ENCODE measurements at regions not wholly inside any gene's neighbourhood (a gene's known extent, or its start where the extent isn't known, plus 50 kb on each side); places are given as distances from the start of the nearest gene placed in this dataset.
A peak's percentile ranks its signal among the peaks of the same experiment; 100 is the strongest.

DNA sequence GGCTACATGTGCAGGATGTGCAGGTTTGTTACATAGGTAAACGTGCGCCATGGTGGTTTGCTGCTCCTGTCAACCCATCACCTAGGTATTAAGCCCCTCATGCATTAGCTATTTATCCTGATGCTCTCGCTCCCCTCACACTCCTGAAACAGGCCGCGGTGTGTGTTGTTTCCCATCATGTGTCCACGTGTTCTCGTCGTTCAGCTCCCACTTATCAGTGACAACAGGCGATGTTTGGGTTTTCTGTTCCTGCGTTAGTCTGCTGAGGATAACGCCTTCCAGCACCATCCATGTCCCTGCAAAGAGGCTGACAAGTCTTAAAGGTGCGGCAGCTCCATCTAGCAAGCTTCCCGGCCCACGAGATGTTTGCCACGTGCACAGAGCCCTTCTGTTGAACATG, 175.1 kb downstream of the FOXL1 start:
- Histone ChIP-seq H3K4me3 (ENCODE audit: low read depth in 1 of 3, low read length in 3 of 3) (no peak overlapping the region), H3K27ac (ENCODE audit: low read depth in 1 of 2, low read length in 2 of 2) (no peak overlapping the region), H3K9me3 (ENCODE audit: control insufficient read depth in 4 of 4, low read length in 3 of 4) (no peaks in the 10 kb centered on the region), H3K36me3 (ENCODE audit: control insufficient read depth in 4 of 4, insufficient read depth in 3 of 4, low read depth in 1 of 4, low read length in 3 of 4) (no peaks in the 10 kb centered on the region), H3K4me1 (ENCODE audit: control insufficient read depth in 4 of 4, insufficient read depth in 4 of 4, low read length in 3 of 4) (no peaks in the 10 kb centered on the region), H3K9ac (ENCODE audit: low read depth in 1 of 2, low read length in 2 of 2) (no peak overlapping the region), H3K27me3 (ENCODE audit: control insufficient read depth in 4 of 4, insufficient read depth in 4 of 4, low read length in 3 of 4) (peaks cover 0 to 8% (median 1%) of the 10 kb centered on the region in 4 donors)
- TF ChIP-seq JUND (IDR thresholded peaks at IDR 0.05) (no peak), TAF1 (conservative IDR thresholded peaks at IDR 0.05) (no peak), NR2F2 (IDR thresholded peaks at IDR 0.05) (no peak), FOXA1 (IDR thresholded peaks at IDR 0.05) (no peak), YY1 (IDR thresholded peaks at IDR 0.05) (no peak), GABPA (IDR thresholded peaks at IDR 0.05 in 1 of 2, conservative IDR thresholded peaks at IDR 0.05 in 1 of 2) (no peak), HNF4G (IDR thresholded peaks at IDR 0.05) (no peak), FOXA2 (IDR thresholded peaks at IDR 0.05) (no peak)
- TF ChIP-seq, protein P1, sequence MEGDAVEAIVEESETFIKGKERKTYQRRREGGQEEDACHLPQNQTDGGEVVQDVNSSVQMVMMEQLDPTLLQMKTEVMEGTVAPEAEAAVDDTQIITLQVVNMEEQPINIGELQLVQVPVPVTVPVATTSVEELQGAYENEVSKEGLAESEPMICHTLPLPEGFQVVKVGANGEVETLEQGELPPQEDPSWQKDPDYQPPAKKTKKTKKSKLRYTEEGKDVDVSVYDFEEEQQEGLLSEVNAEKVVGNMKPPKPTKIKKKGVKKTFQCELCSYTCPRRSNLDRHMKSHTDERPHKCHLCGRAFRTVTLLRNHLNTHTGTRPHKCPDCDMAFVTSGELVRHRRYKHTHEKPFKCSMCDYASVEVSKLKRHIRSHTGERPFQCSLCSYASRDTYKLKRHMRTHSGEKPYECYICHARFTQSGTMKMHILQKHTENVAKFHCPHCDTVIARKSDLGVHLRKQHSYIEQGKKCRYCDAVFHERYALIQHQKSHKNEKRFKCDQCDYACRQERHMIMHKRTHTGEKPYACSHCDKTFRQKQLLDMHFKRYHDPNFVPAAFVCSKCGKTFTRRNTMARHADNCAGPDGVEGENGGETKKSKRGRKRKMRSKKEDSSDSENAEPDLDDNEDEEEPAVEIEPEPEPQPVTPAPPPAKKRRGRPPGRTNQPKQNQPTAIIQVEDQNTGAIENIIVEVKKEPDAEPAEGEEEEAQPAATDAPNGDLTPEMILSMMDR (IDR thresholded peaks at IDR 0.05; ENCODE audit: low read depth, low read length, missing input control) = no peak
- no peak for DNase-seq (ENCODE audit: low spot score)
- 62% methylated on average over 15 of the region's 15 CpGs for WGBS

DNA sequence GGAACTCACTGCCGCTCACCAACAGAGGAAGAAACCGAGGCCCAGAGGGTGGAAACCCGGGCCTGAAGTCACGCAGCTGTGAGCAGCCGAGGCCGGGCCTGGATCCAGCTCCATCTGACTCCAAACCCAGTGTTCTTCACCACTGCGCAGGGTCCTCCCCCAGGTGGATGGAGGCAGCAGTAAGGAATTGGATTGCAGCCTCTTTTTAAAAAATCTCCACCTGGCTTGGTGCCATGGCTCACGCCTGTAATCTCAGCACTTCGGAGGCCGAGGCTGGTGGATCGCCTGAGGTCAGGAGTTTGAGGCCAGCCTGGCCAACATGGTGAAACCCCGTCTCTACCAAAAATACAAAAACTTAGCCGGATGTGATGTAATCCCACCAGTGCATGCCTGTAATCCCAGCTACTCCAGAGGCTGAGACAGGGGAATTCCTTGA, 177.2 kb downstream of the FOXL1 start:
- peak overlapping the region in 1 of 2 donors; percentile 25 for H3K27ac ChIP-seq (ENCODE audit: low read depth in 1 of 2, low read length in 2 of 2)
- no peak overlapping the region for H3K9ac ChIP-seq (ENCODE audit: low read depth in 1 of 2, low read length in 2 of 2)
- H3K9me3 ChIP-seq (ENCODE audit: control insufficient read depth in 4 of 4, low read length in 3 of 4) = no peaks in the 10 kb centered on the region
- TF ChIP-seq SP1 (IDR thresholded peaks at IDR 0.05) (no peak), FOXA1 (IDR thresholded peaks at IDR 0.05) (no peak), RAD21 (IDR thresholded peaks at IDR 0.05) (peak; percentile 8 to 12), RXRA (IDR thresholded peaks at IDR 0.05) (no peak), GABPA (IDR thresholded peaks at IDR 0.05 in 1 of 2, conservative IDR thresholded peaks at IDR 0.05 in 1 of 2) (no peak), JUND (IDR thresholded peaks at IDR 0.05) (no peak)
- TF ChIP-seq, protein P2, sequence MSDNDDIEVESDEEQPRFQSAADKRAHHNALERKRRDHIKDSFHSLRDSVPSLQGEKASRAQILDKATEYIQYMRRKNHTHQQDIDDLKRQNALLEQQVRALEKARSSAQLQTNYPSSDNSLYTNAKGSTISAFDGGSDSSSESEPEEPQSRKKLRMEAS (IDR thresholded peaks at IDR 0.05) = no peak
- TF ChIP-seq, protein P1 (IDR thresholded peaks at IDR 0.05; ENCODE audit: low read depth, low read length, missing input control) = no peak
- TF ChIP-seq, protein P3, sequence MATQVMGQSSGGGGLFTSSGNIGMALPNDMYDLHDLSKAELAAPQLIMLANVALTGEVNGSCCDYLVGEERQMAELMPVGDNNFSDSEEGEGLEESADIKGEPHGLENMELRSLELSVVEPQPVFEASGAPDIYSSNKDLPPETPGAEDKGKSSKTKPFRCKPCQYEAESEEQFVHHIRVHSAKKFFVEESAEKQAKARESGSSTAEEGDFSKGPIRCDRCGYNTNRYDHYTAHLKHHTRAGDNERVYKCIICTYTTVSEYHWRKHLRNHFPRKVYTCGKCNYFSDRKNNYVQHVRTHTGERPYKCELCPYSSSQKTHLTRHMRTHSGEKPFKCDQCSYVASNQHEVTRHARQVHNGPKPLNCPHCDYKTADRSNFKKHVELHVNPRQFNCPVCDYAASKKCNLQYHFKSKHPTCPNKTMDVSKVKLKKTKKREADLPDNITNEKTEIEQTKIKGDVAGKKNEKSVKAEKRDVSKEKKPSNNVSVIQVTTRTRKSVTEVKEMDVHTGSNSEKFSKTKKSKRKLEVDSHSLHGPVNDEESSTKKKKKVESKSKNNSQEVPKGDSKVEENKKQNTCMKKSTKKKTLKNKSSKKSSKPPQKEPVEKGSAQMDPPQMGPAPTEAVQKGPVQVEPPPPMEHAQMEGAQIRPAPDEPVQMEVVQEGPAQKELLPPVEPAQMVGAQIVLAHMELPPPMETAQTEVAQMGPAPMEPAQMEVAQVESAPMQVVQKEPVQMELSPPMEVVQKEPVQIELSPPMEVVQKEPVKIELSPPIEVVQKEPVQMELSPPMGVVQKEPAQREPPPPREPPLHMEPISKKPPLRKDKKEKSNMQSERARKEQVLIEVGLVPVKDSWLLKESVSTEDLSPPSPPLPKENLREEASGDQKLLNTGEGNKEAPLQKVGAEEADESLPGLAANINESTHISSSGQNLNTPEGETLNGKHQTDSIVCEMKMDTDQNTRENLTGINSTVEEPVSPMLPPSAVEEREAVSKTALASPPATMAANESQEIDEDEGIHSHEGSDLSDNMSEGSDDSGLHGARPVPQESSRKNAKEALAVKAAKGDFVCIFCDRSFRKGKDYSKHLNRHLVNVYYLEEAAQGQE (IDR thresholded peaks at IDR 0.05) = no peak
- 69% methylated on average over 13 of the region's 13 CpGs for WGBS
- no peaks in the 10 kb centered on the region for H3K4me1 ChIP-seq (ENCODE audit: control insufficient read depth in 4 of 4, insufficient read depth in 4 of 4, low read length in 3 of 4)
- no peak for DNase-seq (ENCODE audit: low spot score)
- no peak overlapping the region for H3K4me3 ChIP-seq (ENCODE audit: low read depth in 1 of 3, low read length in 3 of 3)
- H3K27me3 ChIP-seq (ENCODE audit: control insufficient read depth in 4 of 4, insufficient read depth in 4 of 4, low read length in 3 of 4) = peaks cover 0 to 12% (median 1%) of the 10 kb centered on the region in 4 donors
- H3K36me3 ChIP-seq (ENCODE audit: control insufficient read depth in 4 of 4, insufficient read depth in 3 of 4, low read depth in 1 of 4, low read length in 3 of 4) = no peaks in the 10 kb centered on the region

Measured in liver (tissue), 8 donors.